DMS114 treated with DMSO at 0.1 percent for 48 hours (cell line): ENCODE measurements at regions not wholly inside any gene's neighbourhood (a gene's known extent, or its start where the extent isn't known, plus 50 kb on each side); places are given as distances from the start of the nearest gene placed in this dataset.

Experiments
- DNase-seq: peaks from one replicate; lab custom pipeline; 2025; ENCODE audit not compliant: unreplicated experiment; lab: John Stamatoyannopoulos, UW

DNA sequence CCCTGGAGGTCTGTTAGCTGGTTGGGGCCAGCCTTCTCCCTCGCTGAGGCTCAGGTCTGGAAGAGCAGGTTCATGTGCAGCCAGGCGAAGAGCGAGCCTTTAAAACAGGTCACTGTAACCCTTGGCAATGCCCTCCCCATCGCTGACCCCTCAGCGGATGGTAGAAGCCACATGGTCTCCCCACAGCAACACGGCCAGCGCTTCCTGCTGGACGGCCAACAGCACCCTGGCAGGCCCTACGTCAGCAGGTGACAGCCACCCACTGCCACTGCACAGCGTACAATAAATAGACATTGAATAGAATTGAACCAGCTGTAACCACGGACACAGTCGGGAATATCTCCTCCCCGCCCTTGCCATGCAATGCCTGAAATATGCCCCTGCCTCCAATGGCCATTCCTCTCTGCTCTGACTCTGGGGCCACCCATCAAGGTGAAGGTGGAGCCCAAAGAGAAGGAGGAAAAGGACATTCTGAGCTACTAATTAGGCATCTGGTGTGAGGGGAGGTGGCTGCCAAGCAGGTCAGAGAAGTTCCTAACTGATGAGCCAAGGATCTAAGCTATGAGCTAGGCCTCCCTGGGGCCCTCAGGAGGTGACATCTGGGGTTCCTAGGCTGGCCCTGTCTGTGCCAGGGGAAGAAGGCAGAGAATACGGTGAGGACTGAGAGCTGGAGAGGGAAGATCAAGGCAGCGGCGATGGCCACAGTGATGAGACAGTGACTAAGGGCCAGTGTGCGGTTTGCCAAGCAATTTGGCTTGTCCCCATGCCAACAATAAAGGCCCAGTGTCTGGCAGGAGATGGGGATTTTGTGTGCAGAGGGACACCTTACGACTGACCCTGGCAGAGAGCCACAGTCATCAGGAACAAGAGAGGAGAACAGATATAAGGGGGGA is 202.3 kb downstream of the BCOR start:
- no peak for DNase-seq

DNA sequence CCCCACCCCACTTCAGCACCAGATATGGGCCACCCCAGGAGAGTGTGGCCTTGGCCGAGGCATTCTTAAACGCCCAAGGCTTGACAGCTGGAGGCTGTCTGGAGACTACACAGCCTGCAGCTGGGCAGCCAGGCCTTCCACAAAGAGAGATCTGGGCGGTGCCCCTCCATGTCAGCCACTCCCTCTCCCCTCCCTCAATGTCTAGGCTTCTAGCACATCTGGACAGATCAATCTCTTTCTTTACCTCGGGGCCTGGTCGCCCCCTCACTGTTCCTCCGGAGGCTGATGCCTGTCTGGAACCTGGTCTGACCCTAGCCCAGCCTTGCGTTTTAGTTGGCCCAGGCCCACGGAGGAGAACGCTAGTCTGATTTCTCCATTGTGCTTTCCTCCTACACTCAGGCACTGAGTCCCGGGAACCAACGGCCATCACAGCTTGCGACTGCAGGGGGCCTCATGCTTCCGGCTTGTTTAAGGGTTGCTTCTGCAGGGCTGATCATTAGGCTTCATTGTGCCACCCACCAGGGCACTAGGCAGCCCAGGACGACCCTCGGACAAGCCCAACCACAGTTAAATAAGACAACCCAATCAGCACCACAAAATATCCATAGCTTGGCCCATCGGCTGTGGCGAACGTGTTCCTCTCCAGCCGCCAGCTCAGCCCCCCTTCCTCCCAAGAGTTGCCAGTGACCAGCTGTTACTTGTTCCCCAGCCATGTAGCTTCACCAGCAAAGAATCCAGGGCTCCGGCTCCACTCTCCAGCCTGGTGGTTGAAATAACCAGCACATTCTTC is 200.6 kb downstream of the BCOR start:
- DNase-seq, result no peak

DNA sequence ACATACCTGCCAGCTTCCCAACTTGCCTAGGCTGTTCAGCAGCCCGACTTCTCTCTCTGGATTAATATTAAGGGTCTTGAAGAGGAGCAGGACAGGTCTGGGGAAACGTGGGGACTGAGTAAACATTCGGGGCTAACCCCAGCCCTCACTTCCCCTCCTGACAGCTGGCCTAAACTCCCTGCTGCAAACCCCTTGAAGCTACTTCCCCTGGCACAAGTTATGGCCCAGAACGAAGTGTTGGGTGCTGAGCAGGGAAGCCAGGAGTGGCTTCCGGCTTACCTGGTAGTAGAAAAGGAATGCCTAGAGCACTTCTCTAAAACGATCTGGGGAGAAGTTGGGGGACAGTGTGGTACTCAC is 200.0 kb downstream of the BCOR start:
- no peak for DNase-seq

DNA sequence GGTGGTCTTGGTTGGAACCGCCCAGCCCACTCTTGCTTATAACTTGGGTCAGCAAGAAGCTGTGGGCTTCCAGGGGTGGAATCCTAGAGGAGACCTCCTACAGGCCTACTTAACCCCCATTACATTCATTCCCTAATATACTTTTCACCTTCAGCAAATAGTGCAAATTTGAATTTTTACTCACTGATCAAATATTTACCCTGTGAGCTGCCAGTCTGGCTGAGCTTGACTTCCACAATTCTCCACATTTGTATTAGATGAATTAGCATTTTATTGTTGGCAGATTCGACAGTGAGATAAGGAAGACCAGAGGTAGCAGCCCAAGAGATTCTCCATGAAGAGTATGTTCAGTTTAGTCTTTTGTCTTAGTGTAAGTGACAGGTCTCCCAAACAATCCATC is 199.6 kb downstream of the BCOR start:
- DNase-seq, result no peak

DNA sequence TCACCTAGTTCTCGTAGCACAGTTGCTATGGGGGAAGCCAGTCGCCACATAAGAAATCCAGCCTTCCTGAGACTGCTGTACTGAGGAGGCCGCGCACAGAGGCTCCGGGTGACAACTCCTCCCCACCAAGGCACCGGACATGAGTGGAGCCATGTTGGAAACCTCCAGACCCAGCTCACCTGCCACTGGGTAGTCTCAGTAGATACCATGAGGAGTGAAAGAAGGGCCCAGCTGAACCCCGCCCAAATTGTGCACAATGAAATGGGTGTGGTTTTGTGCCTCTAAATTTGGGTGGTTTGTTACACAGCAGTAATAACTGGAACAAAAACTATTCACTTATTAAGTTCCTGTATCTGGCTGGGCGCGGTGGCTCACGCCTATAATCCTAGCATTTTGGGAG is 198.7 kb downstream of the BCOR start:
- DNase-seq, result no peak

DNA sequence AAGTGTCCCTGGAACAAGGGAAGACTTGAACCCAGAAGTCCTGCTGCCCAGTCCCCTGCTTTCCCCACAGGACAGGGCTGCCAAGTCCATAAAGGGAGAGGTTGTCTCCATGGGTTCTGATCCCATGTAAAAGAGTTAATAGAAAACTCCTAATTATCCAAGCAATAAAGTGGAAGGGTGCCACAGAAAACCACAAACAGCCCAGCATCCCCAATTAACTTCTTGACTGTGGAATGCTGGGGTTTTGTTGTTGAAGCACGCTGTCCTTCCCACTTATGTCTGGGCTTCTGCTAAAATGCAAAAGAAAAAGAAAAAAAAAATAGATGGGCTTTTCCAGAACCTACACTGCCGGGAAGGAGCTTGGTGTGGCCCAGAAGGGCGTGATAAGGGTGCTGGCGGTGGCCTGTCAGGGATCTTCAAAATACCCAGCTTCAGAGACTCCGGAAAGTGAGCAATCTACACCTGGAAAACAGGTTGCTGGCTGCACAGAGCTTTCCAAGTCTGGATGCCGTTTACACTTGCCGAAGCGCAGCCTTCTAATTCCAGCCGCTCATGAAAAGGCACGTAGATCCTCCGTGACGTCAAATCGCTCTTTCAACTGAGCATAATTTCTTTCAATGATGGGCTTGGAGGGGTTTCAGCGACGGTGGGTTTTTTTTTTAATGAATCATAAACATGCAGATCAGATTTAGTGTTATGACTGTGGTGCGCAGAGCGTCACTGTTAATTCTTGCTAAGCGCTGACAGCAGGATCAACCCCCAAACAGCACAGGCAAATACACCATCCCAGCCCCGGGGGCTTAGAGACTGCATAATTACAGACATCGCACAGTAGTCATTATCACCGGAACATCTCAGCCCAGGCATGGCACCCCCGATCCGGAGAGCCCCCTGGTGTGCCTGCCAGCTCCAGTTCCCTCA is 197.6 kb downstream of the BCOR start:
- DNase-seq, result no peak

DNA sequence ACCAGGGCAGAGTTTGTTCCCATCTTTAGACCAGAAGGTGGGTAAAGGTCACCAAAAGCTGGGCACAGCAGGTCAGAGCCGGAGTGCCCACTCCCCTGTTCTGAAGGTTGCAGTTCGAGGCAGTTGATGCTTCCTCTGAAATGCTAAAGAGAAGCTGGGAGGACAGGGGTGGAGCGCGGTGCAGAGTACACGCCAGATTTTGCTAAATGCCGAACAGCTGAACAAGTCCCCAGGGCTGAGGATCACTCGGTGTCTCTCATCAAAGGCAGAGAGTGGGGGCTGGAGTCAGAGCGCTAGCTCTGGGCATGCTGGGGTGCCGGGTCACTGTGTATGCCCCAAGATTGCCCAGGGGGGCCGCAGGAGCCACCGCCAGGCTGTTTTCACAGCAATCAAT is 197.0 kb downstream of the BCOR start:
- DNase-seq, result no peak

DNA sequence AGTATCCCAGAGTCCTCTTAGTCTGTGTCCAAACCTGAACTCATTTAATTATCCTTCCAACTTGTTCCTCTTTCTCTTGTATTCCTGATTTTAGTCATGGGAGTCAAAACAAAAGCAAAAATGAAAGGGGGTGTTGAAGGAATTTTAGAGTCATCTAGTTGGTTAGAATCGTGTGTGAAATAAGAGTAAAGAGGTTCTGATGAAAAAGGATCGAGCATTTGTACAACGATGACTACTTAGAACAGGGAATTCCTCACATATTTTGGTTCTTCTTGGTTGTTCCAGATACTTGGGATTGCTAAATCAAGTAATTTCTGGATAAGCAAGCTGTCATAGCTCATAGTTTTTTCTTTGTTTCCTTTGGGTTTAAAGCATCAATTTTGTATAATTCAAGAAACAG is 194.4 kb downstream of the BCOR start:
- DNase-seq, result no peak

DNA sequence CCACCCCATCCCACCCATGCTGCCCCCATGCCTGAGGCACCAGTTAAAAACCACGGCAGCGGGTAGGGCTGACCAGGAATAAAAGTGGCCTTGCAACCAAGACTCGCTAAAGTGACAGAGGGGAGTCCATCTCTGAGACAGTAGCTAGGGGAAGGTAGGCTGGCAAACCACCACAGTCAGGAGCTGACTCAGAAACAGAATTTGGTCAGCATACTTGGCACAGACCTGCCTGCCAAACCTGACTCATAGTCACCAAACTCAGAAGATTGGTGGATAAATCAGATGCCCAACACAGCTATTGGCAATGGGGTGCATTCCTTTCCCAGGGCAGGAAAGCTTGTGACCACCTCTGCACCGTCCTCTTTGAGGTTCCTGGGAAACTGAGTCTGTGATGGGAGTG is 193.8 kb downstream of the BCOR start:
- DNase-seq, result no peak

DNA sequence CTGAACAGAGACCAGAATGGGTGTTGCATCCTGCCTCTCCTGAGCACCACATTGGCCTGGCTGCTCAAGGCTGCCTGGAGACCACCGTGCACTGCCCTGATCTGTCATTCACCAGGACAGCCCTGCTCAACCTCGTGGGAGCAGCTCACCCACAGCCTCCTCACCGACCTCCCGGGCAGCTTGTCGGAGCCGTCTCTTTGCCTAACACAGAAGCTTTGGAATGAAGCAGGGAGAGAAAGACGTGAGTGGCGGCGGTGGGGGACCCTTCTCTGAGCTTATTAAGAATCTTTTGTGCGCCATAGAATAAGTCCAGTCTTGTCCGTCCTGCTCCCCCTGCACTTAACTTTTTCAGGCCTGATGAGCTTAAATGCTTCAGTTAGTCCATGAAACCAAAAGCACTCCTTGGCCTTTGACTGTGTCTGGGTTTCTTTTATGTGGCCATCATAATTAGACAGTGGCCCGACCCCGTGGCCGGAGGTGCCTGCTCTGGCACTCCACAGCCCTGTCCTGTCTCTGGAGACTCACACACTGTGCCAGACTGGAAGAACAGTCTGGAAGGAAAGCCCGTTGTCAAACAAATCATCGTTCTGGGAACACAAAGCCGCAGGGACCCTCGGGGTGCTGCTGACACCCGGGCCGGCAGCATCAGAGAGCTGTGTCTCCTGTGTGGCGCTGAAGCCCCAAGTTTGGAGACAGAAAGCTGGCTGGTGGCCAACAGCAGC is 192.8 kb downstream of the BCOR start:
- no peak for DNase-seq

DNA sequence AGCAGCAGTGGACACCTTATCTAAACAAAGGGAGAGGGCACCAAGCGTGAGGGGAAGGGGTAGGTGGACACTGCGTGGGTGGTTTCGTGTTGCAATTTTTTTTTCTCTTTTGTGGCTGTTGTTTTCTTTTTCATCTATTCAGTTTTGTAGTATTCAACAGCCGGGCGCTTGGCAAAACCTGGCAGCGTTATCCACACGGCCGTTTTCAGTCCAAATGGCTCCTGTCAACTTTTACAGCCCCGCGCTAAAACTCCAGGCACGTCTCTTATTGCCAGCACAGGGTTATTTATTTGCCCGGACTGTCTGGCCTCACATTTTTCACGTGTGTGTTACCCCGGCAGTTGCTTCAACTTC is 192.2 kb downstream of the BCOR start:
- no peak for DNase-seq

DNA sequence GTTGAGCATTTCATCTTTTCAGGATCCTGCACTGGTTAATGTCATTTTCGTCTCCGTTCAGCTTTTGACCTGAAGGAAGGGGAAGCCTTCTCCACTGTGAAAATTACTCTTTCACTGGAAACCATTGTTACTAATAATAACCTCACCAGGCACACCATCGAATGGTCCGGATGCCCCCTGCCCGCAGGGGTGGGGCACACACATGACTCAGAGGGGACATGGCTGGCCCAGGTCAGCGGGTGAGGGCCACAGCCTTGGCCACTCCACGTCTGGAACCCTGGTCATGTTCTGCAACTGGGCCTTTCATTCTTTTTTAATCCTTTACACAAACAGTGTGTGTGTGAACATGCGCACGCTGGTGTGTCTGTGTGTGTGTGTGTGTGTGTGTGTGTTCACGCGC is 191.8 kb downstream of the BCOR start:
- DNase-seq, result no peak

DNA sequence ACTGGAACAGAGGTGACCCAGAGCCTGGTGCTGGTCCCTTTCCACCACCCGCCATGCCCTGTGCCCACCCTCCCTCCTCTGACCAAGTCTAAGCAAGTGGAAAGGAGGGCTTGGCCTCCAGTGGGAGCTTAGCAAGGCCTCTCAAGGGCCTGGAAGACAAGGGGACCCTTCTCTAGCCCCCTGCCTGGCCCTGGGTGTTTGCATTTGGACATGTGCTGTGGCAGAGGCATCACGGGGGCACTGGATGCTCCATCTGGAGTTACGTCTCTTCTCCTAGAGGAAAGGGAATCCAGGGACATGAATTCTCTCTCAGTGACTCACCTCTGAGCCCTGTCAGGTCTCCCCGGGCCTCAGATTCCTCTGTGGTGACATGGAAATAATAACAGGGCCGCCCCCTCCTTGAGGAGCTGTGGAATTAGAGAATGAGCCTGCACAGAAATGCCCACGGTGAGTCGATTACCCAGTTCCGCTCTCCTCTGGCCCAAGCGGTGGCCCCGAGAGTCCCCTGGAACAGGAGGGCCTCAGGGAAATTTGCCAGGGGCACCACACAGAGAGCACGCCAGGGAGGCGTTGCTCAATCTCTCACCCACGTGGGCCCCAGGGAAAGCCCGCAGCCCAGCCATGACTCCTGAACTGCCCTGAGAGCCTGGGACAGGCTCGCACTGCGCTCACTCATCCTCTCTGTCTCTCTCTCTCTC is 189.6 kb downstream of the BCOR start:
- DNase-seq, result no peak

DNA sequence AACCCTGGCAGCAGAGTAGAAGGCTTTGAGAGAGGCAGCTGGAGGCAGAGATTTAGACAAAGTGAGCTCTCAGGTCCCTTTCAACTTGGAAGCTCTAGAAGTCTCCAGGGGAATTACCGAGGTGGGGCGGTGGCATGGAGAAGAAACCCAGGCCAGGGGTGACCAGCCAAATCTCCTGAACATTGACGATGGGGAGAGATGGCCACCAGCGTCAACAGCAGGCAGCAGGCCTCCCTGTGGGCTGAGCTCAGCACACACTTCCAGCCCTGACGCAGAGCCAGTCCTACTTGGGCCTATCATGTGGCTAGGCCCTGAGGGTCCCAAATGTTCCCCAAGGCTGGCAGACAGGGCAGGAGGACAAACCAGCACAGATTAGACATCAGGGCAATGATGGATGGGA is 187.8 kb downstream of the BCOR start:
- no peak for DNase-seq

DNA sequence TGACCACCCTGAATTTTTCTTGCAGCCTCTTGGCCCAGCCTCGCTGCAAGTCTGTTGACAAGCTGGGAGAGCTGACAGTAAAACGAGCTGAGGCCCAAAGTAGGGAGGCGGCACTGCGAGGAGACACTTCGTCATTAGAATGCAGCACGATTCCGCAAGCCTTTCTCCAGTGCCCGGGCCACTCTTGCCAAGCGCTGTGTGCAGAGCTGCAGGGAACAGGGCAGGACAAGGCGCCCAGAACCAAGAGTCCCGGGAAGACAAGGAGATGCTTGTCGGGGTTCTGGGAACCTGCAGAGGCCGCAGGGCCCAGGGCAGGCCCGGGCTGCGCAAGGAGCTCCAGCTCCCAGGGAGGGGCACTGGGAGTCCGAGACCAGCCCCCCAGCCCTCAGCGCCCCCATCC is 187.1 kb downstream of the BCOR start:
- DNase-seq, result no peak

DNA sequence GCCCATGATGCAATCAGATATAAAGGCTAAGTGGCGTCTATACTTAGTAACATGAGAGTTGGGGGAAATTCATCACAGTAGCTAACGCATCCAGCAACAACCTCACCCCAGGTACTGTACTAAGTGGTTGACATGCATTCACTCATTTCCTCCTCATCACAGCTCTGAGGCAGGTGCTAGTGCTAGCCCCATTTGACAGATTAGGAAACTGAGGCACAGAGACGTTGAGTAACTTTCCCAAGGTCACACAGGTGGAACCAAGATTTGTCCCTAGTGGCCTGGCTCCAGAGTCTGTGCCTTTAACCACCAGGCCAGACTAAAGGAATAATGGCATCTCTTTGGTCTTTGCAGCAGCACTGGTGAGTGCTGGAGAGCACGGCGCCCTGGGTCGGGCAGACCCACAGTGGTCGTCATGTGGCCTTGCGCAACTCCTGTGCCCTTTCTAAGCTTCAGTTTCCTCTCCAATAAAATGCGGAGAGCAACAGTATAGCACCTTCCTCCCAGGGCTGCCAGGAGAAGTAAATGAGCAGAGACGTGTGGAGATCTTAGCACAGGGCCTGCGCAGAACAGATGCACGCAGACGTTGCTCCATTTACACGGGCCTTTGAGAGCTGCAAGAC is 186.4 kb downstream of the BCOR start:
- DNase-seq, result no peak

DNA sequence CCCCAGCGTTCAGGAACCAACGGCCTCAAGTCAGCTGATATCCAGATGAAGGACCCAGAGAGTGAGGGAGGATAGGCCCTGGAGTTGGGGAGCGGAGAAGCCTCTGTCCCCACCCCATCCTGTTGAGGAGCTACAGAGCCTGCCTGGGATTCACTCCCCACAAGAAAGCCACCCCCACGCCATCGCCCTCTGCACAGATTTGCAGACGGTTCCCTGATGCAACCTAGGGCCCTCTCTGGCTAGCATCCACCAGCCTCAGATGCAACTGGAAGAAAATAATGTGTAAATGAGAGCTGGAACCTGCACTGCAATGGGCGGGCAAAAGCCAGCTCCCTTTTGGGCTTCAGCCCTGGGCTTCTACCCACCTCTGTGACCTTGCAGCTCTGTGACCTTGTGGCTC is 185.6 kb downstream of the BCOR start:
- no peak for DNase-seq

DNA sequence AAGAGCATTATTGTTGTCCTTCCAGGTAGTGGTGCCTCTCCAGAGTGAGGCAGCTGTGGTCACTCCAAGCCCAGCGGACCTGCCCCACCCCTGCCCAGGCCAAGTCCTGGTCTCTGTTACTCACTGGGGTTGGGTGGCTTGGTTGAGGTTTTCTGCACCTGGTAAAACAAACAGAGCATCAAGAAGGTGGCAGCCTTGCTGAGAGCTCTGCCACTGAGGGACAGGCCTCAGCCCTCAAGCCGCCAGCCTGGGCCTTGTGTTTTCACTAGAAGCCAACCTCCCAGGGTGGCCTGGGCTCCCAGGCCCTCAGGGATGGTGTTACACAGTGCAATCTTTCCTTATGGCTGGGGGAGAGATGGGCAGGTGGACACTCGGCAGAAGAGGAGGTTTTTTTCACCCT is 182.7 kb downstream of the BCOR start:
- no peak for DNase-seq

DNA sequence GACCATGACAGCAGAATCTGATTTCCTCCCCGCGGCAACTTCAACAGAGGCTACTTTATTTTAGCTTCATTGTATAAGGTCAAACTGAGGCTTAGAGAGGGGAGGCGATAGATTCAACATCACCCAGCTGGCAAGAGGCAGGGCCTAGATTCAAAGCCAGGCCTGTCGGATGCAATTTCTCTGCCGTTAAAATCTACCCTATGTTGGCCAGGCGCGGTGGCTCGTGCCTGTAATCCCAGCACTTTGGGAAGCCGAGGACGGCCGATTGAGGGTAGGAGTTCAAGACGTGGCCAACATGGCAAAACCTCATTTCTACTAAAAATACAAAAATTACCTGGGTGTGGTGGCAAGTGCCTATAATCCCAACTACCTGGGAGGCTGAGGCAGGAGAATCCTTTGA is 182.2 kb downstream of the BCOR start:
- DNase-seq, result no peak

DNA sequence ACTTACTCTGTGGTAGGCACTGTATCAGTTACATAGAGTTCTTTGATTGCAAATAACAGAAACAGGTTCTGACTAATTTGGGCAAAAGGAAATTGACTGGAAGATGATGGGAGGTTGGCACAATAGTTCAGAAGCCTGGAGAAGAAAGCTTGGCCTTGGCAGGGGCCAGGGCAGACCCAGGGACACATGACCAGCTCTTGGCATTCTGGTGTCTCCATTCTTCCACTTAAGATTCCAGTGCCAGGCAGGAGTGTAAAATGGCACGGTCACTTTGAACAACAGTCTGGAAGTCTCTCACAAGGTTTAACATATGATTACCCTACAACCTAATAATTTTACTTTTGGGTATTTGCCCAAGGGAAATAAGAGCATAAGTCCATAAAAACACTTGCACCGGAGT is 175.9 kb downstream of the BCOR start:
- DNase-seq, result no peak
